HG03045 (cell line): ENCODE measurements at regions not wholly inside any gene's neighbourhood (a gene's known extent, or its start where the extent isn't known, plus 50 kb on each side); places are given as distances from the start of the nearest gene placed in this dataset.

Experiments
- ATAC-seq: cut with Tn5 transposase; IDR thresholded peaks from one replicate; pipeline ENCODE4 v1.9.1; 2021; ENCODE audit warnings: mild to moderate bottlenecking, moderate library complexity; ENCODE audit not compliant: unreplicated experiment

- no peak for ATAC-seq
Observed at GRCh38 chr1:114232691-114233090, 79.0 kb upstream of the SYT6 start.

- no peak for ATAC-seq
Observed at GRCh38 chr1:114231301-114231700, 77.6 kb upstream of the SYT6 start.

- ATAC-seq, result no peak
Observed at GRCh38 chr1:114229368-114229767, 75.7 kb upstream of the SYT6 start.

GRCh38 chr1:114227059-114227458 lies 73.4 kb upstream of the SYT6 start:
- no peak for ATAC-seq

- no peak for ATAC-seq
Observed at GRCh38 chr1:114224196-114224907, 70.7 kb upstream of the SYT6 start.

GRCh38 chr1:114222920-114223319 lies 69.3 kb upstream of the SYT6 start:
- no peak for ATAC-seq

GRCh38 chr1:114219172-114219868 lies 65.7 kb upstream of the SYT6 start:
- no peak for ATAC-seq

GRCh38 chr1:114218361-114219171 lies 64.9 kb upstream of the SYT6 start:
- ATAC-seq, result no peak

GRCh38 chr1:114216431-114217173 lies 62.9 kb upstream of the SYT6 start:
- ATAC-seq, result no peak

GRCh38 chr1:114215436-114215835 lies 61.8 kb upstream of the SYT6 start:
- no peak for ATAC-seq

GRCh38 chr1:114214016-114214415 lies 60.3 kb upstream of the SYT6 start:
- no peak for ATAC-seq

GRCh38 chr1:114209971-114210370 lies 56.3 kb upstream of the SYT6 start:
- ATAC-seq, result no peak

GRCh38 chr1:114208714-114209113 lies 55.0 kb upstream of the SYT6 start:
- no peak for ATAC-seq

GRCh38 chr1:114208106-114208505 lies 54.4 kb upstream of the SYT6 start:
- ATAC-seq, result no peak

GRCh38 chr1:114207635-114208034 lies 54.0 kb upstream of the SYT6 start:
- no peak for ATAC-seq

GRCh38 chr1:114206392-114206791 lies 52.7 kb upstream of the SYT6 start:
- ATAC-seq, result no peak

- no peak for ATAC-seq
Observed at GRCh38 chr1:114203595-114204128, 50.0 kb upstream of the SYT6 start.
